NB4 (cell line): ENCODE measurements at regions not wholly inside any gene's neighbourhood (a gene's known extent, or its start where the extent isn't known, plus 50 kb on each side); places are given as distances from the start of the nearest gene placed in this dataset.

Experiments
- MAX ChIP-seq: IDR thresholded peaks from 2 replicates; pipeline ENCODE4 v1.6.1; 2011; ENCODE audit warnings: low read depth, low read length
- MYC ChIP-seq: IDR thresholded peaks from 2 replicates; pipeline ENCODE4 v1.6.1; 2011; ENCODE audit warnings: low read depth, low read length
- POLR2A ChIP-seq: IDR thresholded peaks from 2 replicates; pipeline ENCODE4 v1.6.1; 2011; ENCODE audit warnings: mild to moderate bottlenecking; ENCODE audit not compliant: insufficient read length; ENCODE audit errors: extremely low read depth
- TF ChIP-seq, protein P1 (sequence below): IDR thresholded peaks from one replicate; pipeline ENCODE4 v1.5.1; 2012; ENCODE audit warnings: low read depth, low read length

GRCh38 chr6:50442531-50443040 is 270.7 kb upstream of the TFAP2D start:
- TF ChIP-seq, protein P1, sequence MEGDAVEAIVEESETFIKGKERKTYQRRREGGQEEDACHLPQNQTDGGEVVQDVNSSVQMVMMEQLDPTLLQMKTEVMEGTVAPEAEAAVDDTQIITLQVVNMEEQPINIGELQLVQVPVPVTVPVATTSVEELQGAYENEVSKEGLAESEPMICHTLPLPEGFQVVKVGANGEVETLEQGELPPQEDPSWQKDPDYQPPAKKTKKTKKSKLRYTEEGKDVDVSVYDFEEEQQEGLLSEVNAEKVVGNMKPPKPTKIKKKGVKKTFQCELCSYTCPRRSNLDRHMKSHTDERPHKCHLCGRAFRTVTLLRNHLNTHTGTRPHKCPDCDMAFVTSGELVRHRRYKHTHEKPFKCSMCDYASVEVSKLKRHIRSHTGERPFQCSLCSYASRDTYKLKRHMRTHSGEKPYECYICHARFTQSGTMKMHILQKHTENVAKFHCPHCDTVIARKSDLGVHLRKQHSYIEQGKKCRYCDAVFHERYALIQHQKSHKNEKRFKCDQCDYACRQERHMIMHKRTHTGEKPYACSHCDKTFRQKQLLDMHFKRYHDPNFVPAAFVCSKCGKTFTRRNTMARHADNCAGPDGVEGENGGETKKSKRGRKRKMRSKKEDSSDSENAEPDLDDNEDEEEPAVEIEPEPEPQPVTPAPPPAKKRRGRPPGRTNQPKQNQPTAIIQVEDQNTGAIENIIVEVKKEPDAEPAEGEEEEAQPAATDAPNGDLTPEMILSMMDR, result no peak
- TF ChIP-seq POLR2A (no peak), MYC (no peak), MAX (no peak)
